ENCODE measurements at regions not wholly inside any gene's neighbourhood (a gene's known extent, or its start where the extent isn't known, plus 50 kb on each side); places are given as distances from the start of the nearest gene placed in this dataset.

DNA sequence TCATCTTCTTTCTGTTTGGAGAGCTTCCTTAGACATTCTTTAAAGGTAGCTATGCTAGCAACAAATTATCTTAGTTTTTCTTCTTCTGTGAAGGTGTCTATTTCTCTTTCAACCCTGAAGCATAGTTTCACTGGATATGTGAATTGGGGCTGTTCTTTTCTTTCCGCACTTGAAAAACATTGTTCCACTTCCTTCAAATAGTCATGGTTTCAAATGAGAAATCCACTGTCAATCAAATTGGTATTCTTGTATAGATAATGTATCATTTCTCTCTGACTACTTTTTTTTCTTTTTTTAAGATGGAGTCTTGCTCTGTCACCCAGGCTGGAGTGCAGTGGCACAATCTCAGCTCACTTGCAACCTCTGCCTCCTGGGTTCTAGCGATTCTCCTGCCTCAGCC lies 254.0 kb downstream of the ANAPC1 start:
- TF ChIP-seq CTCF (IDR thresholded peaks at IDR 0.05; ENCODE audit: insufficient read depth, missing control alignments), result no peak
- FAIRE-seq (no peak), DNase-seq (ENCODE audit: insufficient read length, low spot score) (no peak)

GRCh38 chr2:111632661-111633060 lies 251.3 kb downstream of the ANAPC1 start:
- FAIRE-seq (no peak), DNase-seq (ENCODE audit: insufficient read length, low spot score) (no peak)
- no peak for TF ChIP-seq CTCF (IDR thresholded peaks at IDR 0.05; ENCODE audit: insufficient read depth, missing control alignments)

- no peak for TF ChIP-seq CTCF (IDR thresholded peaks at IDR 0.05; ENCODE audit: insufficient read depth, missing control alignments)
- FAIRE-seq (no peak), DNase-seq (ENCODE audit: insufficient read length, low spot score) (no peak)
Measured at GRCh38 chr2:111633189-111633588, 250.8 kb downstream of the ANAPC1 start.

DNA sequence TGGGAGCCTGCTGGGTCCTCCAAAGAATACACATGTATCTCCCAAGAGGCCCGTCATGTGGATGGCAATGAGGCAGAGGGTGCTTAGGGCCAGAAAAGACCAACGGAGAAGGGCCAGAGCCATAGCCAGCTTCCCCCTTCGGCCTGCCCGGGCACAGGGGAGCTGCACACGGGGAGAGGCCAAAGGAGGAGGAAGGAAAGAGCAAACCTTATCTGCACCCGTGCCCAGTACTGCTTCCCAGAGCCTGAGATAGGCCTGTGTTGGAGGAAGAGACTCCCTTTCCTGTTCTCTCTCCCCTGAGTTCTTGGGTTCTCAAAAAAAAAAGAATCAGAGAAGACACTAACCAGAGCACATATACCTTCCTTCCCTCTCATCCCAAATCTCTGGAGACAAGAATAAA lies 250.3 kb downstream of the ANAPC1 start:
- FAIRE-seq, result no peak
- DNase-seq (ENCODE audit: insufficient read length, low spot score), result no peak
- no peak for TF ChIP-seq CTCF (IDR thresholded peaks at IDR 0.05; ENCODE audit: insufficient read depth, missing control alignments)

DNA sequence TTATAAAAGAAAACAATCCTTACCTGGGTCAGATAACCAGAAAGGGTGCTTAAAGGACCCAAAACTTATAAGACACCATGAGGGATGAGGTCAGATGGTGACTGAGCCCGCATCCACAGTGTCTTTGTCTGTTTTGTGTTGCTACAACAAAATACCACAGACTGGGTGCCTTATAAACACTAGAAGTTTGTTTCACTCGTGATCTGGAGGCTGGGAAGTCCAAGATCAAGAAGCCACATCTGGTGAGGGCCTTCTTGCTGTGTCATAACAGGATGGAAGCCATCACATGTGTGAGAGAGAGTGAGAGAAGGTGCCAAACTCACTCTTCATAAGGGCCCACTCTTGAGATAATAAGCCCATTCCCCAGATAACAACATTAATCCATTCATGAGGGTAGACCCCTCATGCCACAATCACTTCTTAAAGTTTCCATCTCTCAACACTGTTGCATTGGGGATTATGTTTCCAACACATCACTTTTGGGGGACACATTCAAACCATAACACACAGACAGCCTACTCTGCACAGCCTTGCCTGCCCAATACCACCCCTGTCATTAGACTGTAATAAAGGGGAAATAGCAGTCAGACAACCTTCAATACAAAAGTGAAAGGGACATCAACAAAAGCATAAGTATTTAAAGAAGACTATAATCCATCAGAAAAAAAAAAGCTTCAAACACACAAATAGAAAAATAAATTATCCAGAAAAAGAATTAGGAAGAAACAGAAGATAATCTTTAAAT lies 249.8 kb downstream of the ANAPC1 start:
- TF ChIP-seq CTCF (IDR thresholded peaks at IDR 0.05; ENCODE audit: insufficient read depth, missing control alignments), result no peak
- FAIRE-seq, result no peak
- DNase-seq (ENCODE audit: insufficient read length, low spot score), result no peak

- TF ChIP-seq CTCF (IDR thresholded peaks at IDR 0.05; ENCODE audit: insufficient read depth, missing control alignments), result no peak
- DNase-seq (ENCODE audit: insufficient read length, low spot score) (no peak), FAIRE-seq (no peak)
Measured at GRCh38 chr2:111634995-111635538, 248.9 kb downstream of the ANAPC1 start.

DNA sequence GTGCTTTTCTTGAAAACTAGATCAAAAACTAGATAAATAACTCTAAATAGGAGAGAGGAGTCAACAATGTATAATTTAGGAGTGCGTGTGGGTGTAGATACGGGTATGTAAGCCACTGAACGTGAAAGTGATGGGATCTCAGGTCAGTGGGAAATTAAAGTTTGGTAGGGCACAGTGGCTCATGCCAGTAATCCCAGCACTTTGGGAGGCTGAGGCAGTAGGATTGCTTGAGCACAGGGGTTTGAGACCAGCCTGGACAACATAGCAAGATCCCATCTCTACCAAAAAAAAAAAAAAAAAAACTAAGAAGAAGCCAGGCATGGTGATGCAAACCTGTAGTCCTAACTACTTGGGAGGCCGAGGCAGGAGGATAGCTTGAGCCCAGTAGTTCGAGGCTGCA lies 247.1 kb downstream of the ANAPC1 start:
- FAIRE-seq, result no peak
- TF ChIP-seq CTCF (IDR thresholded peaks at IDR 0.05; ENCODE audit: insufficient read depth, missing control alignments), result no peak
- no peak for DNase-seq (ENCODE audit: insufficient read length, low spot score)
